ENCODE measurements at regions not wholly inside any gene's neighbourhood (a gene's known extent, or its start where the extent isn't known, plus 50 kb on each side); places are given as distances from the start of the nearest gene placed in this dataset.

DNA sequence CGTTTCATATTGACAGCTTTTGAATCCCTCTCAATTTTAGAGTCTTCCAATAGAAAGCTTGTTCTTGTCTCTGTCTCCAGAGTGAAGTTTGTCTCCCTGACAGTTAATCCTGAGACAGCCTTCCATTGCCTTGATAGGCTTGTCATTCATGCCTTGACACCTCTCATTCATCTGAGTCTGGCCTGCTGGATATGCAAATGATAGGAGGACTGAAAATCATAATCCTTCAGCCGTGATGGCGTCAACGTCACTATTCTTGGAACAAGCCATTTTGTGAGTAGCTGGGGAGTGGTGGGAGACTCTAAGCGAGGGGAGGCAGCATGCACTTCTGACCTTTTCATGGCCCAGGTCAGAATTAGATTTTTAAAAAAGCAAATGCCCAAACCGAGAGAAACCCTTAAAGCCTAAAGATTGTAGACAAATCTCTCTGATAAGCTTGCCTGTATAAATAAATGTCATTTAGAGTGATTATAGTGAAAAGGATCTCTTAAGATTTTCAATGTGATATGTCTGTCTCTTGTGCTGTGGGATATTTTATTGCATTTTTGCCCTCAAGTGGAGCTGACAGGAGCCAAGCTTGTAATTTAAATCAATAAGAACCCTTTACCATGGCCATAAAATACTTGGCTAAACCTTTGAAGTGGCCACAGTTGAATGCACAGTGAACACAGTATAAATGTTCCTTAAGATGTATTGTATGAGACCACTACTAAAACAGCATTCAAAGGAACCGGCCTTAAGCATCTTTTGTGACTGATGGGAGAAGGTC, 148.8 kb downstream of the SNX10 start:
- H3K9me3 ChIP-seq, result no peaks in the 10 kb centered on the region
- intact Hi-C loops (cut with DNase I; ENCODE audit: low total_unique reads), result no loop called here
- no peak for TF ChIP-seq CTCF (IDR thresholded peaks at IDR 0.05)
- no peak for TF ChIP-seq POLR2A (IDR thresholded peaks at IDR 0.05)
- no peak overlapping the region for H3K4me3 ChIP-seq
- H3K27me3 ChIP-seq, result no peaks in the 10 kb centered on the region
- H3K4me1 ChIP-seq, result peaks cover 4% of the 10 kb centered on the region
- no peak for DNase-seq
- WGBS, 2 donors, result 88 to 89% methylated on average over 7 of the region's 7 CpGs
- H3K36me3 ChIP-seq (ENCODE audit: low read depth, missing control alignments), result no peaks in the 10 kb centered on the region
- no peak overlapping the region for H3K27ac ChIP-seq

- Histone ChIP-seq H3K9me3 (no peaks in the 10 kb centered on the region), H3K4me1 (peaks cover 4% of the 10 kb centered on the region), H3K4me3 (no peak overlapping the region), H3K27ac (no peak overlapping the region), H3K36me3 (ENCODE audit: low read depth, missing control alignments) (no peaks in the 10 kb centered on the region), H3K27me3 (no peaks in the 10 kb centered on the region)
- TF ChIP-seq CTCF (IDR thresholded peaks at IDR 0.05) (no peak), POLR2A (IDR thresholded peaks at IDR 0.05) (no peak)
- no peak for DNase-seq
- WGBS, 2 donors, result 70 to 83% methylated on average over 13 of the region's 13 CpGs
- intact Hi-C loops (cut with DNase I; ENCODE audit: low total_unique reads), result no loop called here
Observed at GRCh38 chr7:26441002-26441521, 149.4 kb downstream of the SNX10 start.

DNA sequence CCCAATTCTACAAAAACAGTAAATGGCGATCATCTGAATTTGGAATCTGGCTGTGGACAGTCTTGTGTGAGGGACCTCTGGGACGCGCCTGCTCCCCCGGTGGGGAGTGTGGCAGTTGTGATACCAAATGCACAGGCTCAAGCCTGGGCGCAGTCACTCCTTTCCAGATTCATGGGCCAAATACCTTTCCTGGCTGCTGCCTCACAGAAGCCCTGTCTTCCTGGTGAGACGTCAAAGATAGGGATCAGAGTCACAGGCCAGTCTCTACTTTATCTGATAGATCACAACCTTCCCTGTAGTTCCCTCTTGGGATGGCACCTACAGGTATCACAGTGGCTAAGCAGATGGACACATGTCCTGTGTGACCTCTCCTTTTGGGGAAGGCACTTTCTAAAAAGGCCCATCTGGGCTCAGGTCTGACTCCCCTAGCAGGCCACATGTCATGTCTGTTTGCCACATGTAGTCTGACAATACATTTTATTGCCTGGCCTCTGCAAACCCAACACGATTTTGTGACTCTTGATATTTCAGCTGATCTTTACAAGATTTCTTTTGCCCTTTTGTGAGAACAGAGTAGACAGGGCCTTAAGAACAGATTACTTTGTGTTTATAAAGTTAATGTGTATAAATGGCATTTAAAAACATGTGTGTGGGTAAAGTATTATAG, 150.1 kb downstream of the SNX10 start:
- H3K4me3 ChIP-seq, result no peak overlapping the region
- H3K27ac ChIP-seq, result no peak overlapping the region
- 84 to 86% methylated on average over 7 of the region's 7 CpGs for WGBS, 2 donors
- TF ChIP-seq CTCF (IDR thresholded peaks at IDR 0.05) (no peak), POLR2A (IDR thresholded peaks at IDR 0.05) (no peak)
- no peaks in the 10 kb centered on the region for H3K36me3 ChIP-seq (ENCODE audit: low read depth, missing control alignments)
- H3K9me3 ChIP-seq, result no peaks in the 10 kb centered on the region
- no peak for DNase-seq
- H3K4me1 ChIP-seq, result peaks cover 4% of the 10 kb centered on the region
- H3K27me3 ChIP-seq, result no peaks in the 10 kb centered on the region
- intact Hi-C loops (cut with DNase I; ENCODE audit: low total_unique reads), result no loop called here

GRCh38 chr7:26443006-26443405, 151.3 kb downstream of the SNX10 start:
- TF ChIP-seq CTCF (IDR thresholded peaks at IDR 0.05), result no peak
- TF ChIP-seq POLR2A (IDR thresholded peaks at IDR 0.05), result no peak
- 86 to 90% methylated on average over 4 of the region's 4 CpGs for WGBS, 2 donors
- intact Hi-C loops (cut with DNase I; ENCODE audit: low total_unique reads), result no loop called here
- Histone ChIP-seq H3K27me3 (no peaks in the 10 kb centered on the region), H3K27ac (no peak overlapping the region), H3K36me3 (ENCODE audit: low read depth, missing control alignments) (no peaks in the 10 kb centered on the region), H3K4me3 (no peak overlapping the region), H3K4me1 (peaks cover 4% of the 10 kb centered on the region), H3K9me3 (no peaks in the 10 kb centered on the region)
- DNase-seq, result no peak

Data from testis (tissue), 2 donors.